ENCODE measurements at regions not wholly inside any gene's neighbourhood (a gene's known extent, or its start where the extent isn't known, plus 50 kb on each side); places are given as distances from the start of the nearest gene placed in this dataset.

DNA sequence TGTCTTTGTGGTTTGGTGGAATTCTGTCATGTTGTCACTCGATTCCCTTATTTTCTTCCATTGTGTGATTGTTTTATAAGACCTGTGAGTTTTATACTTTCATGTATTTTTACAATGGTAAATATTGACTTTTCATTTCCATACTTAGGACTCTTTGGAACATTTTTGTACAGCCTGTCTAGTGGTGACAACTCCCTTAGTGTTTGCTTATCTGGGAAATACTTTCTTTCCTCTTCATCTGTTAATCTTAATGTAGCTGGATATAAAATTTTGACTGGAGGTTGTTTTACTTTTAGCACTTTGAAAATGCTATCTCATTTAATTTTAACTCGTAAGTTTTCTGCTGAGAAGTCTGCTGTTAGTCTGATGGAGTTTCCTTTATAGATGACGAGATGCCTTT is 310.5 kb downstream of the NUF2 start:
- RAD21 ChIA-PET (ENCODE audit: low non-redundant PET in 1 of 2, low total read pairs in 2 of 2, uncharacterized antibody in 2 of 2, unreplicated experiment in 2 of 2) = no interaction called here

More for the DNA sequence above, 310.5 kb downstream of the NUF2 start:
- no peaks in the 10 kb centered on the region for H3K36me3 ChIP-seq (ENCODE audit: control insufficient read depth in 1 of 2, insufficient read depth in 2 of 2, low read length in 2 of 2)
- DNase-seq (ENCODE audit: low read depth, low spot score) = no peak
- no peaks in the 10 kb centered on the region for H3K27me3 ChIP-seq (ENCODE audit: insufficient read depth, low read length)
- H2AFZ ChIP-seq (ENCODE audit: low read depth, low read length, poor library complexity, severe bottlenecking) = no peak overlapping the region
- ChIA-PET POLR2A (no interaction called here), CTCF (no interaction called here)
- H3K9me2 ChIP-seq (ENCODE audit: insufficient read depth) = no peaks in the 10 kb centered on the region
- H3K9me3 ChIP-seq (ENCODE audit: control insufficient read depth in 1 of 2, insufficient read depth in 1 of 2, low read depth in 1 of 2, low read length in 2 of 2) = peaks cover 0 to 3% of the 10 kb centered on the region in 2 experiments; a peak in 1 of 4 replicates
- H3K9ac ChIP-seq (ENCODE audit: low read length) = no peak overlapping the region
- H3K4me1 ChIP-seq (ENCODE audit: control insufficient read depth in 1 of 2, insufficient read depth in 2 of 2, low read length in 2 of 2) = no peaks in the 10 kb centered on the region
- no peaks in the 10 kb centered on the region for H3K79me2 ChIP-seq (ENCODE audit: insufficient read depth, low read length)
- no peak overlapping the region for H3K4me3 ChIP-seq (replicated peaks in 1 of 2; ENCODE audit: low read depth in 1 of 2, low read length in 2 of 2)
- BruUV-seq (replicated peaks) = no TSS peak
- TF ChIP-seq ZFX (IDR thresholded peaks at IDR 0.05) = no peak
- no peak for TF ChIP-seq ELF1 (IDR thresholded peaks at IDR 0.05; ENCODE audit: borderline replicate concordance, low read depth)
- TF ChIP-seq SRF (IDR thresholded peaks at IDR 0.05; ENCODE audit: low read depth) = no peak
- TF ChIP-seq, protein P1, sequence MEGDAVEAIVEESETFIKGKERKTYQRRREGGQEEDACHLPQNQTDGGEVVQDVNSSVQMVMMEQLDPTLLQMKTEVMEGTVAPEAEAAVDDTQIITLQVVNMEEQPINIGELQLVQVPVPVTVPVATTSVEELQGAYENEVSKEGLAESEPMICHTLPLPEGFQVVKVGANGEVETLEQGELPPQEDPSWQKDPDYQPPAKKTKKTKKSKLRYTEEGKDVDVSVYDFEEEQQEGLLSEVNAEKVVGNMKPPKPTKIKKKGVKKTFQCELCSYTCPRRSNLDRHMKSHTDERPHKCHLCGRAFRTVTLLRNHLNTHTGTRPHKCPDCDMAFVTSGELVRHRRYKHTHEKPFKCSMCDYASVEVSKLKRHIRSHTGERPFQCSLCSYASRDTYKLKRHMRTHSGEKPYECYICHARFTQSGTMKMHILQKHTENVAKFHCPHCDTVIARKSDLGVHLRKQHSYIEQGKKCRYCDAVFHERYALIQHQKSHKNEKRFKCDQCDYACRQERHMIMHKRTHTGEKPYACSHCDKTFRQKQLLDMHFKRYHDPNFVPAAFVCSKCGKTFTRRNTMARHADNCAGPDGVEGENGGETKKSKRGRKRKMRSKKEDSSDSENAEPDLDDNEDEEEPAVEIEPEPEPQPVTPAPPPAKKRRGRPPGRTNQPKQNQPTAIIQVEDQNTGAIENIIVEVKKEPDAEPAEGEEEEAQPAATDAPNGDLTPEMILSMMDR (IDR thresholded peaks at IDR 0.05 in 2 of 3, conservative IDR thresholded peaks at IDR 0.05 in 1 of 3; ENCODE audit: borderline replicate concordance in 1 of 3, insufficient read depth in 1 of 3, low read depth in 2 of 3, low read length in 2 of 3) = no peak
- TF ChIP-seq SP1 (IDR thresholded peaks at IDR 0.05; ENCODE audit: low read depth) = no peak
- TF ChIP-seq EZH2phosphoT487 (IDR thresholded peaks at IDR 0.05; ENCODE audit: borderline replicate concordance) = no peak
- TF ChIP-seq YY1 (IDR thresholded peaks at IDR 0.05; ENCODE audit: extremely low read depth, insufficient replicate concordance, low read depth, low read length) = no peak
- no peak for TF ChIP-seq EGR1 (IDR thresholded peaks at IDR 0.05; ENCODE audit: low read depth)
- no peak for TF ChIP-seq JUND (IDR thresholded peaks at IDR 0.05)
- no peak for TF ChIP-seq CEBPB (IDR thresholded peaks at IDR 0.05; ENCODE audit: low read depth)
- TF ChIP-seq POLR2AphosphoS5 (IDR thresholded peaks at IDR 0.05; ENCODE audit: low read depth, low read length) = no peak
- TF ChIP-seq, protein P2, sequence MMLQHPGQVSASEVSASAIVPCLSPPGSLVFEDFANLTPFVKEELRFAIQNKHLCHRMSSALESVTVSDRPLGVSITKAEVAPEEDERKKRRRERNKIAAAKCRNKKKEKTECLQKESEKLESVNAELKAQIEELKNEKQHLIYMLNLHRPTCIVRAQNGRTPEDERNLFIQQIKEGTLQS (IDR thresholded peaks at IDR 0.05) = no peak
- TF ChIP-seq EZH2 (IDR thresholded peaks at IDR 0.05) = no peak
- TF ChIP-seq TCF7L2 (IDR thresholded peaks at IDR 0.05; ENCODE audit: borderline replicate concordance, extremely low read depth, insufficient read depth, insufficient read length) = no peak
- TF ChIP-seq, protein P3, sequence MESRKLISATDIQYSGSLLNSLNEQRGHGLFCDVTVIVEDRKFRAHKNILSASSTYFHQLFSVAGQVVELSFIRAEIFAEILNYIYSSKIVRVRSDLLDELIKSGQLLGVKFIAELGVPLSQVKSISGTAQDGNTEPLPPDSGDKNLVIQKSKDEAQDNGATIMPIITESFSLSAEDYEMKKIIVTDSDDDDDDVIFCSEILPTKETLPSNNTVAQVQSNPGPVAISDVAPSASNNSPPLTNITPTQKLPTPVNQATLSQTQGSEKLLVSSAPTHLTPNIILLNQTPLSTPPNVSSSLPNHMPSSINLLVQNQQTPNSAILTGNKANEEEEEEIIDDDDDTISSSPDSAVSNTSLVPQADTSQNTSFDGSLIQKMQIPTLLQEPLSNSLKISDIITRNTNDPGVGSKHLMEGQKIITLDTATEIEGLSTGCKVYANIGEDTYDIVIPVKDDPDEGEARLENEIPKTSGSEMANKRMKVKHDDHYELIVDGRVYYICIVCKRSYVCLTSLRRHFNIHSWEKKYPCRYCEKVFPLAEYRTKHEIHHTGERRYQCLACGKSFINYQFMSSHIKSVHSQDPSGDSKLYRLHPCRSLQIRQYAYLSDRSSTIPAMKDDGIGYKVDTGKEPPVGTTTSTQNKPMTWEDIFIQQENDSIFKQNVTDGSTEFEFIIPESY (IDR thresholded peaks at IDR 0.05; ENCODE audit: extremely low read depth, insufficient replicate concordance, low read length) = no peak
- TF ChIP-seq FOSL1 (IDR thresholded peaks at IDR 0.05; ENCODE audit: low read depth) = no peak
- no peak for TF ChIP-seq CBX3 (IDR thresholded peaks at IDR 0.05; ENCODE audit: low read depth)
- no peak for TF ChIP-seq RAD21 (IDR thresholded peaks at IDR 0.05; ENCODE audit: low read depth)
- no peak for TF ChIP-seq SIN3A (IDR thresholded peaks at IDR 0.05; ENCODE audit: low read depth)
- no peak overlapping the region for H3K4me2 ChIP-seq (ENCODE audit: low read length)
- no peak overlapping the region for H3K27ac ChIP-seq (ENCODE audit: low read depth, low read length)
- no peak for ATAC-seq
- no peaks in the 10 kb centered on the region for H4K20me1 ChIP-seq (ENCODE audit: insufficient read depth)
- intact Hi-C loops (cut with micrococcal nuclease) = no loop called here

Data from HCT116 (cell line).